Fibroblast of lung (primary cell): ENCODE measurements at regions not wholly inside any gene's neighbourhood (a gene's known extent, or its start where the extent isn't known, plus 50 kb on each side); places are given as distances from the start of the nearest gene placed in this dataset.

Source experiments
- DNase-seq, 2 donors: peaks; one replicate each; pipeline versions ENCODE4 v3.0.0 to v3.0.0-alpha.2; 2010; ENCODE audit warnings: low read depth in 2 of 2
- H2AFZ ChIP-seq: 2 replicates; pipeline ENCODE4 v1.5.1; 2012; ENCODE audit warnings: low read length, control low read depth, inconsistent platforms
- H3K27ac ChIP-seq: 2 replicates; pipeline ENCODE4 v1.5.1; 2011; ENCODE audit warnings: low read length, control low read depth; ENCODE audit not compliant: insufficient read depth
- H3K27me3 ChIP-seq: 2 replicates; pipeline ENCODE4 v1.5.1; 2011; ENCODE audit warnings: mild to moderate bottlenecking, low read length; ENCODE audit not compliant: control insufficient read depth, insufficient read depth
- H3K36me3 ChIP-seq: 2 replicates; pipeline ENCODE4 v1.5.1; 2011; ENCODE audit warnings: low read length; ENCODE audit not compliant: control insufficient read depth, insufficient read depth
- H3K4me1 ChIP-seq: 2 replicates; pipeline ENCODE4 v1.5.1; 2011; ENCODE audit warnings: low read length; ENCODE audit not compliant: control insufficient read depth, insufficient read depth; ENCODE audit errors: extremely low read depth
- H3K4me2 ChIP-seq: 2 replicates; pipeline ENCODE4 v1.5.1; 2011; ENCODE audit warnings: low read length, control low read depth; ENCODE audit not compliant: insufficient read depth; ENCODE audit errors: extremely low read depth
- H3K4me3 ChIP-seq, 4 experiments: fragments of 200-600 bp in 1 of 4; sonication (generic) in 1 of 4; replicated peaks in 1 of 4; 2 replicates each; pipeline ENCODE4 v1.5.1; 2011 to 2016; ENCODE audit warnings: low read length in 4 of 4, low read depth in 3 of 4, mild to moderate bottlenecking in 3 of 4, control low read depth in 2 of 4, inconsistent platforms in 1 of 4, mixed read lengths in 1 of 4; ENCODE audit not compliant: insufficient read depth in 1 of 4; ENCODE audit errors: control extremely low read depth in 1 of 4
- H3K79me2 ChIP-seq: 2 replicates; pipeline ENCODE4 v1.5.1; 2012; ENCODE audit warnings: mild to moderate bottlenecking, low read length, inconsistent platforms; ENCODE audit not compliant: control insufficient read depth, insufficient read depth
- H3K9ac ChIP-seq: 2 replicates; pipeline ENCODE4 v1.5.1; 2011; ENCODE audit warnings: mild to moderate bottlenecking, low read length, control low read depth; ENCODE audit not compliant: insufficient read depth
- H3K9me3 ChIP-seq: 2 replicates; pipeline ENCODE4 v1.5.1; 2012; ENCODE audit warnings: low read depth, low read length; ENCODE audit not compliant: control insufficient read depth, insufficient read depth
- H4K20me1 ChIP-seq: 2 replicates; pipeline ENCODE4 v1.5.1; 2011; ENCODE audit warnings: low read length; ENCODE audit not compliant: control insufficient read depth, insufficient read depth; ENCODE audit errors: extremely low read depth
- EZH2 ChIP-seq: IDR thresholded peaks from 2 replicates; pipeline ENCODE4 v1.5.1; 2012; ENCODE audit warnings: low read length, control low read depth, mild to moderate bottlenecking; ENCODE audit errors: missing control alignments
- TF ChIP-seq, protein P1 (sequence below), 2 donors: IDR thresholded peaks in 1 of 2; conservative IDR thresholded peaks in 1 of 2; 1 replicate in 1 of 2; 2 replicates in 1 of 2; pipeline ENCODE4 v1.5.1; 2011 to 2012; ENCODE audit warnings: low read length in 2 of 2, control low read depth in 1 of 2, inconsistent platforms in 1 of 2, low read depth in 1 of 2, mild to moderate bottlenecking in 1 of 2

GRCh38 chr3:14288177-14288788, 109.7 kb downstream of the LSM3 start:
- Histone ChIP-seq H3K79me2 (no peaks in the 10 kb centered on the region), H4K20me1 (no peaks in the 10 kb centered on the region), H3K27ac (no peak overlapping the region), H2AFZ (no peak overlapping the region), H3K9me3 (no peaks in the 10 kb centered on the region), H3K4me2 (no peak overlapping the region), H3K27me3 (peaks cover 9% of the 10 kb centered on the region), H3K4me3 (no peak overlapping the region), H3K9ac (no peak overlapping the region), H3K4me1 (no peaks in the 10 kb centered on the region), H3K36me3 (no peaks in the 10 kb centered on the region)
- no peak for DNase-seq
- no peak for TF ChIP-seq EZH2
- TF ChIP-seq, protein P1, sequence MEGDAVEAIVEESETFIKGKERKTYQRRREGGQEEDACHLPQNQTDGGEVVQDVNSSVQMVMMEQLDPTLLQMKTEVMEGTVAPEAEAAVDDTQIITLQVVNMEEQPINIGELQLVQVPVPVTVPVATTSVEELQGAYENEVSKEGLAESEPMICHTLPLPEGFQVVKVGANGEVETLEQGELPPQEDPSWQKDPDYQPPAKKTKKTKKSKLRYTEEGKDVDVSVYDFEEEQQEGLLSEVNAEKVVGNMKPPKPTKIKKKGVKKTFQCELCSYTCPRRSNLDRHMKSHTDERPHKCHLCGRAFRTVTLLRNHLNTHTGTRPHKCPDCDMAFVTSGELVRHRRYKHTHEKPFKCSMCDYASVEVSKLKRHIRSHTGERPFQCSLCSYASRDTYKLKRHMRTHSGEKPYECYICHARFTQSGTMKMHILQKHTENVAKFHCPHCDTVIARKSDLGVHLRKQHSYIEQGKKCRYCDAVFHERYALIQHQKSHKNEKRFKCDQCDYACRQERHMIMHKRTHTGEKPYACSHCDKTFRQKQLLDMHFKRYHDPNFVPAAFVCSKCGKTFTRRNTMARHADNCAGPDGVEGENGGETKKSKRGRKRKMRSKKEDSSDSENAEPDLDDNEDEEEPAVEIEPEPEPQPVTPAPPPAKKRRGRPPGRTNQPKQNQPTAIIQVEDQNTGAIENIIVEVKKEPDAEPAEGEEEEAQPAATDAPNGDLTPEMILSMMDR (conservative IDR thresholded peaks at IDR 0.05 in 1 of 2, IDR thresholded peaks at IDR 0.05 in 1 of 2; ENCODE audit: low read depth in 1 of 2, low read length in 2 of 2) = no peak

- TF ChIP-seq, protein P1 (conservative IDR thresholded peaks at IDR 0.05 in 1 of 2, IDR thresholded peaks at IDR 0.05 in 1 of 2; ENCODE audit: low read depth in 1 of 2, low read length in 2 of 2) = no peak
- TF ChIP-seq EZH2 = no peak
- H3K79me2 ChIP-seq = no peaks in the 10 kb centered on the region
- H3K36me3 ChIP-seq = no peaks in the 10 kb centered on the region
- H3K4me1 ChIP-seq = no peaks in the 10 kb centered on the region
- no peak overlapping the region for H3K4me2 ChIP-seq
- no peak overlapping the region for H3K27ac ChIP-seq
- H4K20me1 ChIP-seq = no peaks in the 10 kb centered on the region
- no peak overlapping the region for H2AFZ ChIP-seq
- no peak overlapping the region for H3K4me3 ChIP-seq
- H3K27me3 ChIP-seq = peaks cover 9% of the 10 kb centered on the region
- no peak overlapping the region for H3K9ac ChIP-seq
- H3K9me3 ChIP-seq = no peaks in the 10 kb centered on the region
- DNase-seq = no peak
Observed at GRCh38 chr3:14288833-14289451, 110.3 kb downstream of the LSM3 start.

GRCh38 chr3:14289590-14290461, 111.2 kb downstream of the LSM3 start:
- Histone ChIP-seq H3K36me3 (no peaks in the 10 kb centered on the region), H3K9ac (no peak overlapping the region), H3K4me3 (no peak overlapping the region), H3K27ac (no peak overlapping the region), H3K9me3 (no peaks in the 10 kb centered on the region), H2AFZ (no peak overlapping the region), H3K4me1 (no peaks in the 10 kb centered on the region), H4K20me1 (no peaks in the 10 kb centered on the region), H3K27me3 (peaks cover 5% of the 10 kb centered on the region), H3K79me2 (no peaks in the 10 kb centered on the region), H3K4me2 (no peak overlapping the region)
- TF ChIP-seq, protein P1 (conservative IDR thresholded peaks at IDR 0.05 in 1 of 2, IDR thresholded peaks at IDR 0.05 in 1 of 2; ENCODE audit: low read depth in 1 of 2, low read length in 2 of 2) = no peak
- no peak for TF ChIP-seq EZH2
- peak; percentile 88 to 94 for DNase-seq
